ENCODE measurements at regions not wholly inside any gene's neighbourhood (a gene's known extent, or its start where the extent isn't known, plus 50 kb on each side); places are given as distances from the start of the nearest gene placed in this dataset.

GRCh38 chr11:38296211-38296776 lies 1698.3 kb upstream of the RAG2 start:
- H3K4me3 ChIP-seq (ENCODE audit: low read depth, low read length), result no peak overlapping the region
- no peak for TF ChIP-seq CTCF (IDR thresholded peaks at IDR 0.05; ENCODE audit: low read depth, low read length)

- H3K4me3 ChIP-seq (ENCODE audit: low read depth, low read length), result no peak overlapping the region
- no peak for TF ChIP-seq CTCF (IDR thresholded peaks at IDR 0.05; ENCODE audit: low read depth, low read length)
These were observed 1684.7 kb upstream of the RAG2 start for GRCh38 chr11:38282718-38283117.

GRCh38 chr11:38278457-38279141 lies 1680.6 kb upstream of the RAG2 start:
- no peak overlapping the region for H3K4me3 ChIP-seq (ENCODE audit: low read depth, low read length)
- TF ChIP-seq CTCF (IDR thresholded peaks at IDR 0.05; ENCODE audit: low read depth, low read length), result no peak

- H3K4me3 ChIP-seq (ENCODE audit: low read depth, low read length), result no peak overlapping the region
- no peak for TF ChIP-seq CTCF (IDR thresholded peaks at IDR 0.05; ENCODE audit: low read depth, low read length)
These were observed 1676.0 kb upstream of the RAG2 start for GRCh38 chr11:38274031-38274430.

- no peak for TF ChIP-seq CTCF (IDR thresholded peaks at IDR 0.05; ENCODE audit: low read depth, low read length)
These were observed 1674.3 kb upstream of the RAG2 start for GRCh38 chr11:38272376-38272775.

GRCh38 chr11:38266691-38267090 lies 1668.7 kb upstream of the RAG2 start:
- TF ChIP-seq CTCF (IDR thresholded peaks at IDR 0.05; ENCODE audit: low read depth, low read length), result no peak
- H3K4me3 ChIP-seq (ENCODE audit: low read depth, low read length), result no peak overlapping the region

More at GRCh38 chr11:38272376-38272775, 1674.3 kb upstream of the RAG2 start:
- no peak overlapping the region for H3K4me3 ChIP-seq (ENCODE audit: low read depth, low read length)

GRCh38 chr11:38256436-38256835 lies 1658.4 kb upstream of the RAG2 start:
- no peak overlapping the region for H3K4me3 ChIP-seq (ENCODE audit: low read depth, low read length)

More at GRCh38 chr11:38256436-38256835, 1658.4 kb upstream of the RAG2 start:
- TF ChIP-seq CTCF (IDR thresholded peaks at IDR 0.05; ENCODE audit: low read depth, low read length), result no peak

All from WI38 (cell line).